SK-N-MC (cell line): ENCODE measurements at regions not wholly inside any gene's neighbourhood (a gene's known extent, or its start where the extent isn't known, plus 50 kb on each side); places are given as distances from the start of the nearest gene placed in this dataset.

ENCODE experiments used
- EZH2 ChIP-seq: fragments of 200-600 bp; sonication (generic); IDR thresholded peaks from one replicate; pipeline ENCODE4 v1.6.1; 2017; ENCODE audit warnings: antibody characterized with exemption
- FOXP2 ChIP-seq: optimal IDR thresholded peaks from 2 replicates; pipeline ENCODE3; 2011; ENCODE audit warnings: mild to moderate bottlenecking, moderate library complexity; ENCODE audit not compliant: insufficient read depth; ENCODE audit errors: extremely low read length, control extremely low read depth
- POLR2AphosphoS5 ChIP-seq: IDR thresholded peaks from 2 replicates; pipeline ENCODE4 v1.6.1; 2012; ENCODE audit warnings: mild to moderate bottlenecking, low read depth, low read length, borderline replicate concordance

DNA sequence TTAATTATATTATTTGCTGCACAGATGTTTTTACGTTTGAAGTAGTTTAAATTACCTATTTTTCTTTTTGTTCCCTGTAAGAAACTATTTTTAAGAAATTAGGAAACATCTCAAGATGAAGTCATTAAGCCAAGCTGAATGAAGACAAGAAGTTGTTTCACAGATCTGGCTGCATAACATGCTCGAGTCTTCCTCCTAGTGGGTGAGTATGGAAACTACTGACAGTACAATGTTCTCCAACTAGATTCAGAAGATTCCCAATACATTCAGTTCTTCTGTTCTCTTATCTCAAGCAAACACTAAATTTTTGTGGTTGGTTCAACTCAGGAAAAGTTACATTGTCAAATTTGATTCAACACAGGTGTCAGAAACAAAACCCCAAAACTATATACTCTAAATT is 256.8 kb upstream of the VCX start:
- TF ChIP-seq EZH2 (no peak), FOXP2 (no peak), POLR2AphosphoS5 (no peak)
